ENCODE measurements at regions not wholly inside any gene's neighbourhood (a gene's known extent, or its start where the extent isn't known, plus 50 kb on each side); places are given as distances from the start of the nearest gene placed in this dataset.
"Not testable (repeated sequence)": the region's sequence is repeated elsewhere in the genome, so short reads cannot be mapped to it uniquely, and the experiment has no call there.

GRCh38 chr9:27791311-27791710, 218.0 kb upstream of the C9orf72 start:
- ATAC-seq, result no peak
- intact Hi-C loops (cut with DNase I), result no loop called here

DNA sequence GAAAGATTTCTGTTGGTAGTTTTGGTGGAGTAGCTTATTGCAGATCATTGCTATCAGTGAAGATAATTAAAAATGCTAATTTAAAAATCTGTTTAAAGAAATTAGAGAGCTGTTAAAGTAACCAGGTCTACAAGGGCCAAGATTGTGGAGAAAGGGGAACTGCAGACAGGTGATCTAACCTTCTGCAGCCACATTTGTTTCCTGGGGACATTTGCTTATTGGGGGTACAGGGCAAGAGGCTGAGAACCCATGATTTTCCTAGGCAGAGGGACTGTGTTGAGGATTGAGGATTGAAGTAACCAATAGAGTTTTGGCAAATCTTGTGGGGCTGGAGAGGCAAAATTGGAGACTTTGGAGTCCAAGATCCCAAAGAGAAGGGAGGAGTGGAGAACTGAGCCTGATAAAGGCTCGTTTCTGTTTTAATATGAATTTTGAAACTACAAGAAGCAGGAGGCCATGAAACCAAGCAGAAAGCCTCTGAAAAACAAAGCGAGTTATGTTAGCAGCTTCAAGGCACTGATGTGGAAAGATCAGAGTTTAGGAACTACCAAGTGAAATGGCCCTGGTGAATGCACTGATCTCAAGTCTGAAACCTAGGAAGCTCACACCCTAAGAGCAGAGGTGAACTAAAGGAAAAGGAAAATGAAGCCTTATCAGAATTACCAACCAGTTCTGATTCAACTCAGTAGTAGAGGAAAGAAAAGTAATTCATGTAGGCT, 219.8 kb upstream of the C9orf72 start:
- DNase-seq (ENCODE audit: missing footprints) (no peak), ATAC-seq (no peak)
- intact Hi-C loops (cut with DNase I), result no loop called here

More at GRCh38 chr9:27791311-27791710, 218.0 kb upstream of the C9orf72 start:
- DNase-seq (ENCODE audit: missing footprints), result no peak

- ATAC-seq, result no peak
- intact Hi-C loops (cut with DNase I), result no loop called here
- DNase-seq (ENCODE audit: missing footprints), result no peak
Measured at GRCh38 chr9:27799326-27799725, 226.0 kb upstream of the C9orf72 start.

GRCh38 chr9:27800159-27800558, 226.9 kb upstream of the C9orf72 start:
- DNase-seq (ENCODE audit: missing footprints) (no peak), ATAC-seq (no peak)
- intact Hi-C loops (cut with DNase I), result no loop called here

- intact Hi-C loops (cut with DNase I), result no loop called here
- DNase-seq (ENCODE audit: missing footprints) (no peak), ATAC-seq (no peak)
Measured at GRCh38 chr9:27800692-27801370, 227.6 kb upstream of the C9orf72 start.

GRCh38 chr9:27801545-27801944, 228.3 kb upstream of the C9orf72 start:
- ATAC-seq (no peak), DNase-seq (ENCODE audit: missing footprints) (no peak)
- intact Hi-C loops (cut with DNase I), result no loop called here

DNA sequence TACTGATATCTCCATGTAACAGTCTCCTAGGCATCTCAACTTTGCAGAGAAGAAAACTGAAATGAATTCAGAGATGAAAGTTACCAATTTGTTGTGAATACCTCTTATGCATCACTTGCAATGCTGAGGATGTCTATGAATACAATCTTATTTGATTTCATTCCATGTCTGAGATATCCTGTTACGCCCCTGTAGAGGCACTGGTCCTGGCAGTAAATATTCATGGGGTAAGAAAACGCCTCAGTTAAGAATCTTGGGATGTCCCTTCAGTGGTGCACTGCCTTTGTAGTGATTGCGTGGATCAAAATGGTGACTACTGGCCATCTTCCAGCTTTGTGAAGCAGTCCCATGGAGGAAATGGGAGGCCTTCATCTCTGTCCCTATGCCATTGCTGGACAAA, 229.1 kb upstream of the C9orf72 start:
- DNase-seq (ENCODE audit: missing footprints), result no peak
- ATAC-seq, result no peak
- intact Hi-C loops (cut with DNase I), result no loop called here

GRCh38 chr9:27808864-27809263, 235.6 kb upstream of the C9orf72 start:
- intact Hi-C loops (cut with DNase I), result no loop called here
- ATAC-seq (no peak), DNase-seq (ENCODE audit: missing footprints) (no peak)

GRCh38 chr9:27817747-27818146, 244.5 kb upstream of the C9orf72 start:
- DNase-seq (ENCODE audit: missing footprints) (no peak), ATAC-seq (no peak)
- intact Hi-C loops (cut with DNase I), result no loop called here

- ATAC-seq, result no peak
- intact Hi-C loops (cut with DNase I), result no loop called here
- DNase-seq (ENCODE audit: missing footprints), result no peak
Measured at GRCh38 chr9:27818348-27818747, 245.1 kb upstream of the C9orf72 start.

DNA sequence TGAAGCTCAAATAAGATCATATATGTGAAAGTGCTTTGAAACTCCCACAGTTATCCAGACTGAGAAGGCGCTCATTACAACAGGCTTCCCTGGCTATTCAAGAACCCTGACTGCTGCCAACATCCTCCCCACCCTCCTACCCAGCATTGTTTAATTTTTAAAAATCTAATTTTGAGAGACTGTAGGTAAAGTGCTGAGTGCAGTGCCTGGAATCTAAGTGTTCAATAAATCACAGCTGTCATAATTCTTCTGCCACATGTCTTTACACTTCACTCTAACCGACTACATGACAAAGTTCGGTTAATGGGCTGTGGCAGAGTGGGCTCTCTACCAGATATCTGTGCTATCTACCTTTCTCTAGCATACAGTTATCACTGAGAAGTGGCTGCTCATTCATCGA, 255.6 kb upstream of the C9orf72 start:
- ATAC-seq, result no peak
- intact Hi-C loops (cut with DNase I), result no loop called here
- no peak for DNase-seq (ENCODE audit: missing footprints)

GRCh38 chr9:27829621-27830020, 256.3 kb upstream of the C9orf72 start:
- intact Hi-C loops (cut with DNase I), result no loop called here
- DNase-seq (ENCODE audit: missing footprints) (no peak), ATAC-seq (no peak)

- ATAC-seq; DNase-seq (ENCODE audit: missing footprints); intact Hi-C loops (cut with DNase I): not testable (repeated sequence)
Measured at GRCh38 chr9:27832108-27832507, 258.8 kb upstream of the C9orf72 start.

GRCh38 chr9:27835286-27835685, 262.0 kb upstream of the C9orf72 start:
- ATAC-seq (no peak), DNase-seq (ENCODE audit: missing footprints) (no peak)
- intact Hi-C loops (cut with DNase I), result no loop called here

GRCh38 chr9:27835746-27836145, 262.5 kb upstream of the C9orf72 start:
- DNase-seq (ENCODE audit: missing footprints), result no peak
- intact Hi-C loops (cut with DNase I), result no loop called here
- ATAC-seq, result no peak

GRCh38 chr9:27836661-27837401, 263.6 kb upstream of the C9orf72 start:
- no peak for ATAC-seq
- intact Hi-C loops (cut with DNase I), result no loop called here
- no peak for DNase-seq (ENCODE audit: missing footprints)

DNA sequence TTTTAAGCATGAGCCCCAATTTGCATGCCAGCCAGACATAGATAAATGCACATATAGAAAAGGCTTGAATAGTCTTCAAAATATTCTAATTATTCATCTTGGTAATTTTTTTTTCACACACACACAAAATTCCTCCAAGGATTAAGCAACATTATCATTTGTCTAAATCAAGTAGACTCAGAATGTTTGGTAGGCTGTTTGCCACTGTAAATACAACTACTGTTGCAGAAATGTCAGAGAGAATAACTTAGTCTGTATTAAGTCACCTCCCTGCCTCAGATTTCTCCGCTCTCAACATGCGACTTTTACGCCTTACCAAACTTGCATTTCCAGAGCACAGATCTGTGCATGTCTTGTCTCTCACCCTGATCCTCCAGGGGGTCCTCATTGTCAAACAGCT, 265.6 kb upstream of the C9orf72 start:
- ATAC-seq (no peak), DNase-seq (ENCODE audit: missing footprints) (no peak)
- intact Hi-C loops (cut with DNase I), result no loop called here

- ATAC-seq; intact Hi-C loops (cut with DNase I); DNase-seq (ENCODE audit: missing footprints): not testable (repeated sequence)
Measured at GRCh38 chr9:27839767-27840166, 266.5 kb upstream of the C9orf72 start.

GRCh38 chr9:27844797-27845196, 271.5 kb upstream of the C9orf72 start:
- DNase-seq (ENCODE audit: missing footprints), result no peak
- intact Hi-C loops (cut with DNase I), result no loop called here
- no peak for ATAC-seq

DNA sequence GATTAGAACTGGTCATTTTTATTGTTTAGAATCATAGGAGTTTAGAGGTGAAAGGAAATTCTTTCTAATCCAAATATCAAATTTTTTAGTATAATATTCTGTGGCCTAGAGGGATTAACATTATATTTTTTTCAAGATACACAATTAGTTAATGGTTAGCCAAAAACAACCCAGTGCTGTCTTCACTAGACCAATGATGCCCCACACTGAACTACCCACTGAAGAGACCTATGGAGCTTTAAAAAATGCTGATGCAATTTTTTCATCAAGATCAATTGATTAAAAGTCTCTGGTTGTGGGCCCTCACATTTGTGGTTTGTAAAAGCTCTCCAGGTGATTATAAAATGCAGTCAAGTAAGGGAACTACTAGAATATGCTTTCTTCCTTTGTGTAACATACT, 274.1 kb upstream of the C9orf72 start:
- intact Hi-C loops (cut with DNase I), result no loop called here
- ATAC-seq (no peak), DNase-seq (ENCODE audit: missing footprints) (no peak)

Measured in Right ventricle myocardium inferior (tissue), 1 donor.